CD14-positive monocyte (primary cell): ENCODE measurements at regions not wholly inside any gene's neighbourhood (a gene's known extent, or its start where the extent isn't known, plus 50 kb on each side); places are given as distances from the start of the nearest gene placed in this dataset.

Source experiments
- DNase-seq, 3 donors: peaks; one replicate each; pipeline ENCODE4 v3.0.0-alpha.2; 2011 to 2022
- H2AFZ ChIP-seq: 2 replicates; pipeline ENCODE4 v1.6.0; 2012; ENCODE audit warnings: mild to moderate bottlenecking, low read depth, low read length, inconsistent platforms; ENCODE audit not compliant: insufficient read depth, poor library complexity, severe bottlenecking
- H3K27ac ChIP-seq, 2 donors: 1 replicate in 1 of 2; 2 replicates in 1 of 2; pipeline ENCODE4 v1.5.1; 2012 to 2013; ENCODE audit warnings: low read length in 2 of 2, control low read depth in 1 of 2, inconsistent platforms in 1 of 2, low read depth in 1 of 2, mild to moderate bottlenecking in 1 of 2
- H3K27me3 ChIP-seq, 2 donors: one replicate each; pipeline versions ENCODE4 v1.6.0 to v1.6.1; 2011 to 2013; ENCODE audit warnings: low read length in 2 of 2; ENCODE audit not compliant: control insufficient read depth in 2 of 2, insufficient read depth in 2 of 2
- H3K36me3 ChIP-seq, 2 donors: replicated peaks in 1 of 2; 1 replicate in 1 of 2; 2 replicates in 1 of 2; pipeline versions ENCODE4 v1.5.1 to v1.6.1; 2012 to 2013; ENCODE audit warnings: low read length in 2 of 2, control low read depth in 1 of 2, inconsistent platforms in 1 of 2, mild to moderate bottlenecking in 1 of 2; ENCODE audit not compliant: insufficient read depth in 2 of 2, control insufficient read depth in 1 of 2
- H3K4me1 ChIP-seq, 2 donors: 1 replicate in 1 of 2; 2 replicates in 1 of 2; pipeline versions ENCODE4 v1.5.1 to v1.6.1; 2012 to 2013; ENCODE audit warnings: low read length in 2 of 2, control low read depth in 1 of 2, inconsistent platforms in 1 of 2, mild to moderate bottlenecking in 1 of 2, moderate library complexity in 1 of 2; ENCODE audit not compliant: insufficient read depth in 2 of 2, control insufficient read depth in 1 of 2
- H3K4me2 ChIP-seq: replicated peaks from 2 replicates; pipeline ENCODE3; 2012; ENCODE audit warnings: low read length, moderate library complexity, mild to moderate bottlenecking; ENCODE audit not compliant: poor library complexity, severe bottlenecking; ENCODE audit errors: extremely low read depth
- H3K4me3 ChIP-seq, 3 experiments: fragments of 200-600 bp in 1 of 3; sonication (generic) in 1 of 3; replicated peaks in 1 of 3; 1 replicate in 2 of 3; 2 replicates in 1 of 3; pipeline ENCODE4 v1.5.1; 2011 to 2013; ENCODE audit warnings: low read length in 3 of 3, mild to moderate bottlenecking in 3 of 3, control low read depth in 2 of 3, low read depth in 2 of 3, inconsistent platforms in 1 of 3, moderate library complexity in 1 of 3
- H3K79me2 ChIP-seq: 2 replicates; pipeline ENCODE4 v1.6.0; 2012; ENCODE audit warnings: mild to moderate bottlenecking, control low read depth, inconsistent platforms, low read length, moderate library complexity; ENCODE audit not compliant: insufficient read depth
- H3K9ac ChIP-seq: 2 replicates; pipeline ENCODE4 v1.6.0; 2017; ENCODE audit warnings: low read length, mild to moderate bottlenecking; ENCODE audit not compliant: insufficient read depth, poor library complexity, severe bottlenecking
- H3K9me3 ChIP-seq, 2 donors: replicated peaks in 1 of 2; 1 replicate in 1 of 2; 2 replicates in 1 of 2; pipeline versions ENCODE4 v1.5.1 to v1.6.1; 2012 to 2013; ENCODE audit warnings: low read length in 2 of 2, control low read depth in 1 of 2; ENCODE audit not compliant: control insufficient read depth in 1 of 2, insufficient read depth in 1 of 2
- H4K20me1 ChIP-seq: 2 replicates; pipeline ENCODE4 v1.6.0; 2012; ENCODE audit warnings: mild to moderate bottlenecking, low read length, control low read depth, moderate library complexity; ENCODE audit not compliant: insufficient read depth
- H3K27ac Mint-ChIP-seq, 7 donors: one replicate each; pipeline ENCODE4 v1.8.0; 2020; ENCODE audit warnings: mild to moderate bottlenecking in 7 of 7, mixed read lengths in 7 of 7, moderate library complexity in 6 of 7, inconsistent platforms in 2 of 7
- H3K27me3 Mint-ChIP-seq, 3 donors: one replicate each; pipeline ENCODE4 v1.8.0; 2021 to 2022; ENCODE audit warnings: low read depth in 3 of 3, mild to moderate bottlenecking in 3 of 3, mixed read lengths in 3 of 3, moderate library complexity in 3 of 3, inconsistent platforms in 1 of 3
- H3K36me3 Mint-ChIP-seq, 2 donors: one replicate each; pipeline ENCODE4 v1.8.0; 2020; ENCODE audit warnings: mixed read lengths in 2 of 2, inconsistent platforms in 1 of 2, mild to moderate bottlenecking in 1 of 2
- H3K4me1 Mint-ChIP-seq: one replicate; pipeline ENCODE4 v1.8.0; 2020; ENCODE audit warnings: mild to moderate bottlenecking, mixed read lengths
- H3K4me3 Mint-ChIP-seq, 2 donors: one replicate each; pipeline ENCODE4 v1.8.0; 2020; ENCODE audit warnings: mild to moderate bottlenecking in 2 of 2, mixed read lengths in 2 of 2, moderate library complexity in 1 of 2
- H3K9me3 Mint-ChIP-seq, 7 donors: one replicate each; pipeline ENCODE4 v1.8.0; 2020 to 2022; ENCODE audit warnings: mixed read lengths in 7 of 7, mild to moderate bottlenecking in 6 of 7, moderate library complexity in 6 of 7, inconsistent platforms in 2 of 7
- CTCF ChIP-seq: fragments of 200-600 bp; IDR thresholded peaks from one replicate; pipeline ENCODE4 v1.8.0; 2022; ENCODE audit warnings: antibody characterized with exemption, mild to moderate bottlenecking
- WGBS: methylation state at CpG from one replicate; pipeline ENCODE4 v1.1.5; 2013; ENCODE audit warnings: missing lambda C conversion rate; ENCODE audit not compliant: insufficient coverage; 5-methylcytosine and 5-hydroxymethylcytosine counted together
- intact Hi-C, 2 donors: fragments of 100-400 bp; cut with micrococcal nuclease; formaldehyde crosslinking; loops; one replicate each; pipeline versions ENCODE4 v1.15.0 to v1.15.1; 2023

DNA sequence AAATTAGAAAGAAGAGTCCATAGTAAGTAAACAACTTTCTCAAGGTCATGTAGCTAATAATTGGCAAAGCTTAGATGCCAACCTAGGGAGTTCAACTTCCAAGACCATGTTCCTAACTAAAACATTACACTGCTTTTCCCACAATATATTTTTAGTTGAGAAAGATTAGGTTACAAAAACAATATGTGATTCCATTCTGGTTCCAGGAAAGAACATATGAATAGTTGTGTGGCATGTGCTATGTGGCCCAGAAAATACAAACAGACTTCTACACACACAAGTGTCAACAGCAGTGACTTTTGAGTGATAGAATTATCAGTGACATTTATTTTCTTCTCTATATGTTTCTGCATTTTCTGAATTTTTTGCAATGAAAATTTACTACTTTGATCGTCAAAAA is 62.7 kb upstream of the EDNRA start:
- no peak overlapping the region for H3K4me3 Mint-ChIP-seq
- Histone ChIP-seq H3K27me3 (no peaks in the 10 kb centered on the region), H3K4me1 (no peaks in the 10 kb centered on the region), H2AFZ (no peak overlapping the region), H3K4me2 (no peak overlapping the region), H4K20me1 (no peaks in the 10 kb centered on the region), H3K9me3 (peaks cover 9 to 19% of the 10 kb centered on the region in 2 donors), H3K27ac (no peak overlapping the region), H3K4me3 (no peak overlapping the region), H3K9ac (no peak overlapping the region), H3K79me2 (no peaks in the 10 kb centered on the region), H3K36me3 (no peaks in the 10 kb centered on the region)
- no peak for DNase-seq
- intact Hi-C loops, result no loop called here
- no peak overlapping the region for H3K27ac Mint-ChIP-seq
- no peaks in the 10 kb centered on the region for H3K27me3 Mint-ChIP-seq
- H3K36me3 Mint-ChIP-seq, result no peaks in the 10 kb centered on the region
- no peak for TF ChIP-seq CTCF
- no CpG with 5 or more reads among the region's 1 CpG for WGBS
- H3K9me3 Mint-ChIP-seq, result peaks cover 4 to 11% (median 8%) of the 10 kb centered on the region in 7 donors
- H3K4me1 Mint-ChIP-seq, result no peaks in the 10 kb centered on the region

- Histone ChIP-seq H3K27ac (no peak overlapping the region), H3K9me3 (peaks cover 9 to 19% of the 10 kb centered on the region in 2 donors), H2AFZ (no peak overlapping the region), H3K79me2 (no peaks in the 10 kb centered on the region), H3K36me3 (no peaks in the 10 kb centered on the region), H3K4me2 (no peak overlapping the region), H3K9ac (no peak overlapping the region), H3K4me1 (no peaks in the 10 kb centered on the region), H4K20me1 (no peaks in the 10 kb centered on the region), H3K27me3 (no peaks in the 10 kb centered on the region), H3K4me3 (no peak overlapping the region)
- peaks cover 4 to 10% (median 7%) of the 10 kb centered on the region in 7 donors for H3K9me3 Mint-ChIP-seq
- DNase-seq, result no peak
- no peak overlapping the region for H3K4me3 Mint-ChIP-seq
- no peak for TF ChIP-seq CTCF
- no peaks in the 10 kb centered on the region for H3K36me3 Mint-ChIP-seq
- intact Hi-C loops, result no loop called here
- WGBS, result no CpG with 5 or more reads among the region's 2 CpGs
- no peaks in the 10 kb centered on the region for H3K27me3 Mint-ChIP-seq
- no peak overlapping the region for H3K27ac Mint-ChIP-seq
- H3K4me1 Mint-ChIP-seq, result no peaks in the 10 kb centered on the region
These were observed 59.4 kb upstream of the EDNRA start for GRCh38 chr4:147421456-147421855.
